Activated T-helper 1 cell treated with Interleukin-2 at 50 U/mL for 16 hours (primary cell): ENCODE measurements at regions not wholly inside any gene's neighbourhood (a gene's known extent, or its start where the extent isn't known, plus 50 kb on each side); places are given as distances from the start of the nearest gene placed in this dataset.

Experiments
- DNase-seq: peaks from one replicate; pipeline ENCODE4 v3.0.0-alpha.2; 2020; ENCODE audit warnings: low read depth

- no peak for DNase-seq
These were observed 399.5 kb upstream of the RAB6C start for GRCh38 chr2:129580001-129580400.

- DNase-seq = no peak
These were observed 393.7 kb upstream of the RAB6C start for GRCh38 chr2:129585760-129586159.

GRCh38 chr2:129587426-129588064 lies 391.9 kb upstream of the RAB6C start:
- no peak for DNase-seq

- no peak for DNase-seq
These were observed 374.9 kb upstream of the RAB6C start for GRCh38 chr2:129604560-129604959.

GRCh38 chr2:129605646-129606045 lies 373.8 kb upstream of the RAB6C start:
- no peak for DNase-seq

GRCh38 chr2:129606496-129607270 lies 372.8 kb upstream of the RAB6C start:
- no peak for DNase-seq

- no peak for DNase-seq
These were observed 370.2 kb upstream of the RAB6C start for GRCh38 chr2:129609224-129609623.

GRCh38 chr2:129610766-129611165 lies 368.7 kb upstream of the RAB6C start:
- DNase-seq = no peak

GRCh38 chr2:129611471-129611870 lies 368.0 kb upstream of the RAB6C start:
- no peak for DNase-seq

- DNase-seq = no peak
These were observed 360.0 kb upstream of the RAB6C start for GRCh38 chr2:129619471-129619870.

- DNase-seq = no peak
These were observed 359.1 kb upstream of the RAB6C start for GRCh38 chr2:129620411-129620810.

GRCh38 chr2:129623783-129624182 lies 355.7 kb upstream of the RAB6C start:
- no peak for DNase-seq

GRCh38 chr2:129627437-129627836 lies 352.0 kb upstream of the RAB6C start:
- DNase-seq = no peak

- no peak for DNase-seq
These were observed 342.8 kb upstream of the RAB6C start for GRCh38 chr2:129636692-129637091.

- DNase-seq = no peak
These were observed 338.1 kb upstream of the RAB6C start for GRCh38 chr2:129641371-129641770.

GRCh38 chr2:129642526-129643043 lies 336.9 kb upstream of the RAB6C start:
- no peak for DNase-seq

GRCh38 chr2:129645335-129645734 lies 334.1 kb upstream of the RAB6C start:
- no peak for DNase-seq

GRCh38 chr2:129646107-129646506 lies 333.4 kb upstream of the RAB6C start:
- DNase-seq = no peak

GRCh38 chr2:129653246-129653645 lies 326.2 kb upstream of the RAB6C start:
- no peak for DNase-seq

GRCh38 chr2:129654331-129654730 lies 325.1 kb upstream of the RAB6C start:
- no peak for DNase-seq

GRCh38 chr2:129656081-129656598 lies 323.3 kb upstream of the RAB6C start:
- no peak for DNase-seq

GRCh38 chr2:129658430-129658829 lies 321.0 kb upstream of the RAB6C start:
- no peak for DNase-seq

- DNase-seq = no peak
These were observed 317.5 kb upstream of the RAB6C start for GRCh38 chr2:129661935-129662334.
